ENCODE measurements at regions not wholly inside any gene's neighbourhood (a gene's known extent, or its start where the extent isn't known, plus 50 kb on each side); places are given as distances from the start of the nearest gene placed in this dataset.
"Not testable (repeated sequence)": the region's sequence is repeated elsewhere in the genome, so short reads cannot be mapped to it uniquely, and the experiment has no call there.

GRCh38 chr5:156170351-156170961 is 156.5 kb upstream of the SGCD start:
- DNase-seq = no peak

DNA sequence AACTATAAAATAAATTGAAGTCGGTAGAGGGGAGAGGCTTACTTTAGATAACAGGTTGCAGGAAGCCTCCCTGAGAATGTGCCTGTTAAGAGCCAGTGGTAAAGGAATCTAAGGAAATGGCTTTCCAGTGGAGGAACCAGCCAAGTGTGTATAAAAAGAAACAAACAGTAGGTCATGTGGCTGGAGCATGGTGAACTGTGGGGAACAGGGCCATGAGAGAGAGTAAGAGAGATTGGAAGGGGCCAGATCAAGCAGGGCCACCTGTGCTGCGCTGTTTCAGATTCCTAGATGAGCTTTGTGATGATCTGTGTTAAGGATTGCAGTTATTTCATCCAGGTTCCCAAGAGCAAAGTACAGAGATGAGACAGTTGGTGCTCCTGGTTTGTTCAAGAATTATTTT is 152.7 kb upstream of the SGCD start:
- no peak for DNase-seq

DNA sequence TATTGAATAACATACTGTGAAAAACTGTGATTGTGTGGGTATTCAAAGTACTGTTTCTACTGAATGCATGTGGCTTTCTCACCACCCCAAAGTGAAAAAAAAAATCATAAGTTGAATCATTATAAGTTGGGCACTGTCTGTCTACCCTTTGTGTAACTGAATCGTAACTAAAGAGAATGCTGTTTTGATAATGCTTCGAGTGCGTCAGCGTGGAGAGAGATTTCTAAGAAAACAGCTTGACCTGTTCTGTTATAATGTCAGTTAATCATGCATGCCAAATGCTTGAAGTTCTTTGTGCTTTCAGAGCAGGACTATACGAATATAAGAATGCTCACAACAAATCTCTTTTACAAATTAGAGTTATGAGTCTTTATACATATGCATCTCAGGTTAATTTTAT is 148.8 kb upstream of the SGCD start:
- no peak for DNase-seq

DNA sequence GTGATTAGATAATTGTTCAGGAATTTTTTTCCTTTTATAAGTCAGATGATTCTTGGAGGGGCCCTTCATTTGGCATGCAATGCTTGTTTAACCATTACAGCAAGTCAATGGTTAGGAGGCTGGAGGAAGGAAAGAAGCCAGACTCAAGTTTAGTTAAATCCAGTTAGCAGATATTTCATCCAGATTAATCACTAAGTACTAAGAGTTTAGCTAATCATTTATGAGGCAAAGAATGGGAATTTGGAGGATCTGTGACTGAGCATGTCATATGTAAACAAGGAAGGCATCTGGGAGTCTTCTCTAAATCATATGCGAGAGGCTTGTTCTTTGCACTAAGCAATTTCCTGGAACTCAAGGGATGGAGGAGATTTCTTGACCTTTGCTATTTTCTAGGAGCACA is 145.3 kb upstream of the SGCD start:
- DNase-seq = no peak

DNA sequence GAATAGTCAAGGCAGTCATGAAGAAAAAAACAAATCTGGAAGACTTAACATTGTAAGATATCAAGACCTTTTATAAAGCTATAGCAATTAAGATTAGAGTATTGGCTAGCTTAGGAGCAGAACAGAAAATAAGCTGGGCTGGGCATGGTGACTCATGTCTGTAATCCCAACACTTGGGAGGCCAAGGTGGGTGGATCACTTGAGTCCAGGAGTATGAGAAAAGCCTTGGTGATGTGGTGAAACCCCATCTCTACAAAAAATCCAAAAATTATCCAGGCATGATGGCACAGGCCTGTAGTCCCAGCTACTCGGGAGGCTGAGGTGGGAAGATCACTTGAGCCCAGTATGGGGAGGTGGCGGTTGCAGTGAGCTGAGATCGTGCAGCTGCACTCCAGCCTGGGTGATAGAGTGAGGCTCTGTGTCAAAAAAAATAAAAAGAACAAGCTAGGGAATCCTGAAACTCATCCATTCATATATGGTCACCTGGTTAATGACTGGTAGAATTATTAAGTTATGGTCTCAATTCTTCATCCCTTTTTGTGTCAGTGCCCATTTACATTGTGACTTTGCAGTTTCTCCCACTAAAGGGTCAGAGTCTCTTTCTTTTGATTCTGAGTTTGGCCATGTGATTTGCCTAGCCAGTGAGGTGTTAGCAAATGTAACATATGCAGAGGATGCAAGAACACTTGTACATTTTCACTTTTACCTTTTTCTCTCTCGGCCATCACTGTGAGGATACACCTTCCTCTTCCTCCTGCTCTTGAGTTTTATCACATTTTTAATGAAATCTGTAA is 144.6 kb upstream of the SGCD start:
- DNase-seq = no peak

DNA sequence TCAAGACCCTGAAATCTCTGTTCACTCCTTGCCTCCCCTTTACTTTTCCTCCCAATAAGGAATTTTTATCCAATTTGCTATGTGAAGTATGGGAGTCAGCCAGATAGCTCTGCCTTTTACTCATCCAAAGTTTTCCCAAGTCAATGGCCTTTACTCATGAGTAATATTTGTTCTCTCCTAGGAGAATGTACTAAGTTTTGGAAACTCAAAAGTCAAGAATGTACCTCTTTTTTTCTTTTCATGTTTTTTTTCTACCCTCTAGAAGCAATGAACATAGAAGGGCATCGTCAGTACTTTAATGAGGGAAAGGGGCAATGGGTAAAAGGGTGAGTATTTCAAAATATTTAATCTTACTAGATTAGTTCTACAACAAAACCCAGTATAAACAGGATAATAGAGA is 140.2 kb upstream of the SGCD start:
- no peak for DNase-seq

- DNase-seq = no peak
Observed at GRCh38 chr5:156188016-156188415, 138.9 kb upstream of the SGCD start.

GRCh38 chr5:156189628-156190027 is 137.3 kb upstream of the SGCD start:
- no peak for DNase-seq

- DNase-seq = no peak
Observed at GRCh38 chr5:156191547-156191946, 135.4 kb upstream of the SGCD start.

- DNase-seq = no peak
Observed at GRCh38 chr5:156197042-156197635, 129.8 kb upstream of the SGCD start.

DNA sequence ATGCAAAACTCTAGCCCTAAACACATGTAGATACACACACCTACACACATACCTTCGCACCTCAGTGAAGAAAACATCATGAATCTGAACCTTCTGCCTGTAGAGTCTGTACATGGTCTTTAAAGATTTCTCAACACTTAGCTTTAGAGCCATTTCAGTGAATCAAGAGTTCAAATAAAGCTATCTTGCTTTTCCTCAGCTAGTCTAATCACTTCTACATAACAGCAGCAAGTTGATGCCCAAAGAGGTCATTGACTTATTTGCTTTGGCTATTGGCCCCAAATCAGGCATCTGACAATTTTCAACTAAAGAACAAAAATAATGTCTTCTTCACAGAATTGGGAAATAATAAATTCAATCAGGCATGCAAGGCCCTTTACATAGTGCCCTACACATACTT is 127.9 kb upstream of the SGCD start:
- no peak for DNase-seq

GRCh38 chr5:156200938-156201787 is 125.8 kb upstream of the SGCD start:
- DNase-seq = no peak

- no peak for DNase-seq
Observed at GRCh38 chr5:156201788-156202403, 125.1 kb upstream of the SGCD start.

DNA sequence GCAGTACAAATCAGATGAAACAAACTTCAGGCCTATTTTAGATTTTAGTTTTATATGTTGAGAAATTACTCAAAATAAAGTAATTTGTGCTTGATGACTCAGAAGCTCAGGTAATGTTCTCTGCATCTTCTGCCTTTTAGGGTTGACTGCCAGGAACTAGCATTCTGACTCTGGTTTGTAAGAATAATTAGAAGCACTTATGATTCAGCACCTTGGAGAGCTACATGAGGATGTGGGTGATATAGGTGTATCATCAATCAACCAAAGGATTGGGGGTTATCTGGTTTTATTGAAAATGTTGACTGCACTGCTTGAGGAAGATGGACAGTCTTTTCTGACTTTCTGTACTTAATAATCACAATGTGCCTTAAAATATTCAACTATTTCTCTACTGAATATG is 118.7 kb upstream of the SGCD start:
- DNase-seq = no peak

DNA sequence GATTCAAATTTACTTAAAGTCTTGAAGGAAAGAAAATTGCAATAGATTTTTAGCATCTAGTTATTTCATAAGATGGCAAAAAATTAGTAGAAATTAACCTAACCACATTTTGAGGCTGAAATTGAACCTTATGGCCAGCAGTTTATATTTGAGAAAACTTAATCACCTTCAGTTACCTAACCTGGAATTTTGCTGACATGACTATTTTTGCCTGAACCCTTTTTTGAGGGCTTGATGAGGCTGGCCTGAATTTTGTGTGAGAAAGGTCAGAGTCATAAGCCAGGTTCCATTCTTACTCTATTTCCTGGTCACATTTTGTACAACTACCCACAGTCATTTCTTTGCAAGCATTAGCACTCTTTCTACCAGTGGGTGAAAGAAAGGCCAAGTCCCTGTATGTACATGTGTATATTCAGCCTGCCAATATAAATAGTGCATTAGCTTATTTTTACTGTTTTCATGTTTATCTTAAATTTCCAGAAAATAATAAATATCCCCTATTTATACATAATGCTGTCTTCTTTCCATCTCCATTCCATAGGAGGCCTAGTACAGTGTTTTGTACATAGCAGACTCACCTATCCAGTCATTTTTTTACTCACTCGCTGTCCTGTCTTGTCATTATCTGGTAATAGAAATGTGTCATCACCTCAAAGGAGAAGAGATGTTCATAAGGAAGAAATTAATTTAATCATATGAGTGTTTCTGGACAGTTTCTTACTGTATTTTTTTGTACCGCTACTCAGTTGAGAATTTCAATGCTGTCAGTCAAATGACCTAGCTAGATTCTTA is 108.4 kb upstream of the SGCD start:
- DNase-seq = no peak

GRCh38 chr5:156219483-156220005 is 107.4 kb upstream of the SGCD start:
- DNase-seq = no peak

GRCh38 chr5:156221816-156222215 is 105.1 kb upstream of the SGCD start:
- no peak for DNase-seq

DNA sequence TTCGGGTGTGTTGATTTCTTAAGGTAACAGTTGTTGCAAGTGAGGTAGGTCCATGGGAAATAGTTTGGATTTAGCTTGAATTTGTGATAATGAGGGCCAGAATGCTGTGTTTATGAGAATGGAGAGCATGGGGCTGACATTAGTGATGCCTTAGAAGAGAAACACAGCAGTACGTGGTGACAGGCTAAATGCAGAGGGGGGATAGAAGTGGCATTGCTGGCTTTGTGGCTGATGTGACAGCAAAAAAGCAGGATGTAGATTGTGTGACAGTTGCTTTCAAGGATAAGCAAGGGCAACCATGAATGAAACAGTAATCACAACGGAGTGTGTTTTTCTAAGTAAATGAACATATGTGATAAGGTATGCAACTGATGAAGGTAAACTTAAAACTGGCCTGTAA is 103.4 kb upstream of the SGCD start:
- DNase-seq = no peak

GRCh38 chr5:156226485-156226884 is 100.5 kb upstream of the SGCD start:
- not testable (repeated sequence) for DNase-seq

- no peak for DNase-seq
Observed at GRCh38 chr5:156230887-156231286, 96.1 kb upstream of the SGCD start.

DNA sequence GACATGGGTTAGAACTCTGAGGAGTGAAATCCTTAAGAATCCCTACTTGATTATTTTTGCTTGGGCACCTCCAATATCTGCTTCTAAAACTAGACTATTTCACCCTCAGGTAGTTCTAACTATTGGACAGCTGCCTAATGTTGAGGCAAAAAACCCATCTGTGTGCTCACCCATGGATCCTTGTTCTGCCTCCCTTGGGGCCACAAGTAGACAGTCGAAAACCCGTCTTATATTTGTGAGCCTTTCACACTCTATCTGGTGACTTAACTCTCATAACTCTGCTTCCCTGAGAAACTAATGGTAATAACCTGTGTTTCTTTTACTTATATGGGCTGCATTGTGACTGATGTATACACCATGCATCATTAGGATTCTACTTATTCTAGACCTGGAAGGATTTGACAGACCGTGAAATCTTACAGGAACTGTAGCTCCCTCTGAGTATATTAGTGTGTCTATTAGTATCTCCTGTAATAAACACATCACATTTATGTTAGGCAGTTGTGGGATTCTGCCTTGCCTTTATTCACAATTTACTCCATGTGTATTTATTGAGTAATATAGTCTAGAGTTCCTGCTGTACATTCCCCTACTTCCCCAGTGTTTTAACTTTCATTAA is 94.6 kb upstream of the SGCD start:
- no peak for DNase-seq
